Stimulated activated CD4-positive, alpha-beta T cell treated with anti-CD3 and anti-CD28 coated beads, Interleukin-2, amount 100 ng/mL, for 4 hours (primary cell): ENCODE measurements at regions not wholly inside any gene's neighbourhood (a gene's known extent, or its start where the extent isn't known, plus 50 kb on each side); places are given as distances from the start of the nearest gene placed in this dataset.

Experiments used
- DNase-seq: peaks from one replicate; pipeline ENCODE4 v3.0.0-alpha.2; 2020; ENCODE audit warnings: low read depth

- no peak for DNase-seq
Observed at GRCh38 chr16:86092586-86093480, 193.9 kb downstream of the IRF8 start.

GRCh38 chr16:86093801-86094750 is 195.1 kb downstream of the IRF8 start:
- DNase-seq = no peak

- DNase-seq = no peak
Observed at GRCh38 chr16:86095131-86095752, 196.3 kb downstream of the IRF8 start.

- DNase-seq = no peak
Observed at GRCh38 chr16:86095906-86096485, 197.0 kb downstream of the IRF8 start.

- no peak for DNase-seq
Observed at GRCh38 chr16:86096850-86097249, 197.9 kb downstream of the IRF8 start.

- no peak for DNase-seq
Observed at GRCh38 chr16:86099326-86099725, 200.4 kb downstream of the IRF8 start.

- DNase-seq = no peak
Observed at GRCh38 chr16:86100205-86101136, 201.5 kb downstream of the IRF8 start.

GRCh38 chr16:86101137-86101896 is 202.4 kb downstream of the IRF8 start:
- DNase-seq = no peak

- DNase-seq = no peak
Observed at GRCh38 chr16:86101897-86102157, 202.9 kb downstream of the IRF8 start.

- DNase-seq = no peak
Observed at GRCh38 chr16:86103320-86103719, 204.4 kb downstream of the IRF8 start.

- DNase-seq = no peak
Observed at GRCh38 chr16:86104537-86105048, 205.6 kb downstream of the IRF8 start.

- no peak for DNase-seq
Observed at GRCh38 chr16:86107215-86107825, 208.4 kb downstream of the IRF8 start.

- no peak for DNase-seq
Observed at GRCh38 chr16:86108062-86108461, 209.1 kb downstream of the IRF8 start.

- DNase-seq = no peak
Observed at GRCh38 chr16:86110134-86110533, 211.2 kb downstream of the IRF8 start.

GRCh38 chr16:86110726-86111125 is 211.8 kb downstream of the IRF8 start:
- DNase-seq = no peak

- DNase-seq = no peak
Observed at GRCh38 chr16:86112178-86112577, 213.2 kb downstream of the IRF8 start.

- DNase-seq = no peak
Observed at GRCh38 chr16:86117235-86117634, 218.3 kb downstream of the IRF8 start.

- DNase-seq = no peak
Observed at GRCh38 chr16:86117756-86118155, 218.8 kb downstream of the IRF8 start.

GRCh38 chr16:86118467-86119307 is 219.7 kb downstream of the IRF8 start:
- DNase-seq = no peak
